GM23338 (cell line): ENCODE measurements at regions not wholly inside any gene's neighbourhood (a gene's known extent, or its start where the extent isn't known, plus 50 kb on each side); places are given as distances from the start of the nearest gene placed in this dataset.

Source experiments
- ATAC-seq: fragments of 200-7000 bp; cut with Tn5 transposase; 3 replicates; pipeline ENCODE4 v1.9.1; 2020
- DNase-seq: peaks from one replicate; pipeline ENCODE4 v3.0.0-alpha.2; 2015; ENCODE audit warnings: low spot score
- H2AFZ ChIP-seq: fragments of 200-600 bp; sonication (generic); 2 replicates; pipeline ENCODE4 v1.8.0; 2016; ENCODE audit warnings: antibody characterized with exemption, mild to moderate bottlenecking, moderate library complexity
- H3F3A ChIP-seq: fragments of 200-600 bp; sonication (generic); replicated peaks from 2 replicates; pipeline ENCODE4 v1.8.0; 2017; ENCODE audit warnings: antibody characterized with exemption, mixed run types, low read depth
- H3K27ac ChIP-seq: fragments of 200-600 bp; sonication (generic); 2 replicates; pipeline ENCODE4 v1.6.1; 2016; ENCODE audit warnings: low read depth
- H3K27me3 ChIP-seq: fragments of 200-600 bp; sonication (generic); 2 replicates; pipeline ENCODE4 v1.8.0; 2016; ENCODE audit warnings: mild to moderate bottlenecking, mixed run types, moderate library complexity; ENCODE audit not compliant: insufficient read depth
- H3K36me3 ChIP-seq: fragments of 200-600 bp; sonication (generic); 2 replicates; pipeline ENCODE4 v1.8.0; 2016; ENCODE audit warnings: mild to moderate bottlenecking; ENCODE audit not compliant: insufficient read depth
- H3K4me1 ChIP-seq: fragments of 200-600 bp; sonication (generic); 2 replicates; pipeline ENCODE4 v1.8.0; 2016; ENCODE audit warnings: mild to moderate bottlenecking, moderate library complexity; ENCODE audit not compliant: insufficient read depth
- H3K4me2 ChIP-seq: fragments of 200-600 bp; sonication (generic); 2 replicates; pipeline ENCODE4 v1.7.1; 2017; ENCODE audit warnings: mixed run types
- H3K4me3 ChIP-seq: fragments of 200-600 bp; sonication (generic); 2 replicates; pipeline ENCODE4 v1.6.1; 2016; ENCODE audit warnings: mixed run types
- H3K79me2 ChIP-seq: fragments of 200-600 bp; sonication (generic); replicated peaks from 2 replicates; pipeline ENCODE4 v1.8.0; 2017; ENCODE audit warnings: mild to moderate bottlenecking; ENCODE audit not compliant: insufficient read depth
- H3K9me2 ChIP-seq: fragments of 200-600 bp; sonication (generic); 2 replicates; pipeline ENCODE4 v1.8.0; 2017; ENCODE audit not compliant: insufficient read depth
- H4K20me1 ChIP-seq: fragments of 200-600 bp; sonication (generic); replicated peaks from 2 replicates; pipeline ENCODE4 v1.8.0; 2017; ENCODE audit warnings: mild to moderate bottlenecking; ENCODE audit not compliant: insufficient read depth
- H3K27ac Mint-ChIP-seq: 2 replicates; pipeline ENCODE4 v1.8.0; 2020; ENCODE audit warnings: inconsistent platforms, mild to moderate bottlenecking, moderate library complexity, mixed read lengths
- H3K27me3 Mint-ChIP-seq: 3 replicates; pipeline ENCODE4 v1.8.0; 2022; ENCODE audit warnings: low read depth, mild to moderate bottlenecking, moderate library complexity, mixed read lengths, inconsistent platforms; ENCODE audit not compliant: insufficient read depth, poor library complexity
- H3K36me3 Mint-ChIP-seq: 3 replicates; pipeline ENCODE4 v1.8.0; 2021; ENCODE audit warnings: low read depth, mild to moderate bottlenecking, inconsistent platforms, moderate library complexity, mixed read lengths
- H3K4me1 Mint-ChIP-seq: 3 replicates; pipeline ENCODE4 v1.8.0; 2020; ENCODE audit warnings: mild to moderate bottlenecking, inconsistent platforms, mixed read lengths
- H3K4me3 Mint-ChIP-seq: 3 replicates; pipeline ENCODE4 v1.8.0; 2021; ENCODE audit warnings: moderate library complexity, mild to moderate bottlenecking, inconsistent platforms, mixed read lengths
- H3K9me3 Mint-ChIP-seq: 3 replicates; pipeline ENCODE4 v1.8.0; 2020; ENCODE audit warnings: moderate library complexity, mild to moderate bottlenecking, inconsistent platforms, mixed read lengths
- CREB1 ChIP-seq: fragments of 250-450 bp; sonication (Bioruptor Pico); IDR thresholded peaks from 2 replicates; pipeline ENCODE4 v1.5.0; 2020; ENCODE audit warnings: low read depth, mild to moderate bottlenecking, moderate library complexity
- EZH2 ChIP-seq: fragments of 200-600 bp; sonication (generic); IDR thresholded peaks from one replicate; pipeline ENCODE4 v1.8.0; 2017; ENCODE audit warnings: antibody characterized with exemption, mild to moderate bottlenecking, low read depth; ENCODE audit not compliant: unreplicated experiment
- EZH2phosphoT487 ChIP-seq: fragments of 200-600 bp; sonication (generic); IDR thresholded peaks from one replicate; pipeline ENCODE4 v1.8.1; 2018; ENCODE audit warnings: antibody characterized with exemption; ENCODE audit not compliant: unreplicated experiment
- JUNB ChIP-seq: IDR thresholded peaks from one replicate; pipeline ENCODE4 v1.6.1; 2016; ENCODE audit warnings: antibody characterized with exemption; ENCODE audit not compliant: unreplicated experiment
- NANOG ChIP-seq: IDR thresholded peaks from 2 replicates; pipeline ENCODE4 v1.6.1; 2016; ENCODE audit warnings: antibody characterized with exemption, borderline replicate concordance
- POLR2AphosphoS5 ChIP-seq: IDR thresholded peaks from 2 replicates; pipeline ENCODE4 v1.6.1; 2016; ENCODE audit warnings: antibody characterized with exemption, low read depth
- STAT1 ChIP-seq: IDR thresholded peaks from one replicate; pipeline ENCODE4 v1.6.1; 2016; ENCODE audit warnings: antibody characterized with exemption; ENCODE audit not compliant: unreplicated experiment
- ZNF114 ChIP-seq: fragments of 250-450 bp; sonication (Bioruptor Pico); IDR thresholded peaks from 2 replicates; pipeline ENCODE4 v1.5.0; 2020; ENCODE audit warnings: mild to moderate bottlenecking, moderate library complexity
- ZNF331 ChIP-seq: fragments of 250-450 bp; sonication (Bioruptor Pico); IDR thresholded peaks from 2 replicates; pipeline ENCODE4 v1.5.0; 2020; ENCODE audit warnings: low read depth, mild to moderate bottlenecking, moderate library complexity
- TF ChIP-seq, protein P1 (sequence below): IDR thresholded peaks from 2 replicates; pipeline ENCODE4 v1.6.1; 2016; ENCODE audit warnings: antibody characterized with exemption
- TF ChIP-seq, protein P2 (sequence below): IDR thresholded peaks from one replicate; pipeline ENCODE4 v1.6.1; 2018; ENCODE audit warnings: antibody characterized with exemption; ENCODE audit not compliant: unreplicated experiment
- TF ChIP-seq, protein P3 (sequence below), 2 experiments: fragments of 200-600 bp in 1 of 2; sonication (generic) in 1 of 2; conservative IDR thresholded peaks; 2 replicates each; pipeline versions ENCODE4 v1.5.1 to v1.6.1; 2016 to 2017; ENCODE audit warnings: antibody characterized with exemption in 2 of 2, low read depth in 2 of 2, mild to moderate bottlenecking in 2 of 2, moderate library complexity in 1 of 2
- TF ChIP-seq, protein P4 (sequence below): fragments of 250-450 bp; sonication (Bioruptor Pico); IDR thresholded peaks from 2 replicates; pipeline ENCODE4 v1.5.0; 2020; ENCODE audit warnings: mild to moderate bottlenecking, moderate library complexity

DNA sequence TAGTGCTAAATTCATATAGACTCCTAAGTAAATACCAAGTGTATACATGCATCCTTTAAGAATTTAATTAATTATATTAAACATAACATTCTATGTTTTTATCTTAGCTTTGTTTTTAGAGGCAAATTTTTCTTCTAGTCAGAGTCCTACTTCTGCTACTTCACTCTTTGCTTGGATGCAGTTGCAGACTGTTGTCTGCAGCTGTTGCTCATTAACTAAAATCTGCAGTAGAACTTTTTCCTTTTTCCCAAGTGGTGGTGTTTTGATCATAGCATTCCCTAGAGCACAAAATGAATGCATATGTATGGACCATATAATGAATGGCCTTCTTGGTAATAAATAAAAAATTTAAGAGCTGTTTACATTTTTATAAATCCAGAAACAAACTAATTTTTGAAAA lies 198.3 kb downstream of the CASP12 start:
- no peak overlapping the region for H2AFZ ChIP-seq
- no peak overlapping the region for H3K4me2 ChIP-seq
- no peak for DNase-seq

More for the DNA sequence above, 198.3 kb downstream of the CASP12 start:
- H3K79me2 ChIP-seq, result no peaks in the 10 kb centered on the region
- no peaks in the 10 kb centered on the region for H3K9me2 ChIP-seq
- peaks cover 9% of the 10 kb centered on the region for H3K4me1 ChIP-seq
- Mint-ChIP-seq H3K4me1 (peaks cover 7% of the 10 kb centered on the region), H3K27me3 (no peaks in the 10 kb centered on the region), H3K9me3 (no peaks in the 10 kb centered on the region), H3K27ac (no peak overlapping the region), H3K4me3 (no peak overlapping the region), H3K36me3 (no peaks in the 10 kb centered on the region)
- H3K27ac ChIP-seq, result no peak overlapping the region
- no peak overlapping the region for H3K4me3 ChIP-seq
- H3K27me3 ChIP-seq, result no peaks in the 10 kb centered on the region
- ATAC-seq, result no peak
- H3F3A ChIP-seq, result no peaks in the 10 kb centered on the region
- TF ChIP-seq POLR2AphosphoS5 (no peak), EZH2phosphoT487 (no peak), STAT1 (no peak), ZNF114 (CRISPR knock-in tag) (no peak), NANOG (no peak), EZH2 (no peak), CREB1 (CRISPR knock-in tag) (no peak), ZNF331 (CRISPR knock-in tag) (no peak), JUNB (no peak)
- TF ChIP-seq, protein P1, sequence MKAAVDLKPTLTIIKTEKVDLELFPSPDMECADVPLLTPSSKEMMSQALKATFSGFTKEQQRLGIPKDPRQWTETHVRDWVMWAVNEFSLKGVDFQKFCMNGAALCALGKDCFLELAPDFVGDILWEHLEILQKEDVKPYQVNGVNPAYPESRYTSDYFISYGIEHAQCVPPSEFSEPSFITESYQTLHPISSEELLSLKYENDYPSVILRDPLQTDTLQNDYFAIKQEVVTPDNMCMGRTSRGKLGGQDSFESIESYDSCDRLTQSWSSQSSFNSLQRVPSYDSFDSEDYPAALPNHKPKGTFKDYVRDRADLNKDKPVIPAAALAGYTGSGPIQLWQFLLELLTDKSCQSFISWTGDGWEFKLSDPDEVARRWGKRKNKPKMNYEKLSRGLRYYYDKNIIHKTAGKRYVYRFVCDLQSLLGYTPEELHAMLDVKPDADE, result no peak
- TF ChIP-seq, protein P2, sequence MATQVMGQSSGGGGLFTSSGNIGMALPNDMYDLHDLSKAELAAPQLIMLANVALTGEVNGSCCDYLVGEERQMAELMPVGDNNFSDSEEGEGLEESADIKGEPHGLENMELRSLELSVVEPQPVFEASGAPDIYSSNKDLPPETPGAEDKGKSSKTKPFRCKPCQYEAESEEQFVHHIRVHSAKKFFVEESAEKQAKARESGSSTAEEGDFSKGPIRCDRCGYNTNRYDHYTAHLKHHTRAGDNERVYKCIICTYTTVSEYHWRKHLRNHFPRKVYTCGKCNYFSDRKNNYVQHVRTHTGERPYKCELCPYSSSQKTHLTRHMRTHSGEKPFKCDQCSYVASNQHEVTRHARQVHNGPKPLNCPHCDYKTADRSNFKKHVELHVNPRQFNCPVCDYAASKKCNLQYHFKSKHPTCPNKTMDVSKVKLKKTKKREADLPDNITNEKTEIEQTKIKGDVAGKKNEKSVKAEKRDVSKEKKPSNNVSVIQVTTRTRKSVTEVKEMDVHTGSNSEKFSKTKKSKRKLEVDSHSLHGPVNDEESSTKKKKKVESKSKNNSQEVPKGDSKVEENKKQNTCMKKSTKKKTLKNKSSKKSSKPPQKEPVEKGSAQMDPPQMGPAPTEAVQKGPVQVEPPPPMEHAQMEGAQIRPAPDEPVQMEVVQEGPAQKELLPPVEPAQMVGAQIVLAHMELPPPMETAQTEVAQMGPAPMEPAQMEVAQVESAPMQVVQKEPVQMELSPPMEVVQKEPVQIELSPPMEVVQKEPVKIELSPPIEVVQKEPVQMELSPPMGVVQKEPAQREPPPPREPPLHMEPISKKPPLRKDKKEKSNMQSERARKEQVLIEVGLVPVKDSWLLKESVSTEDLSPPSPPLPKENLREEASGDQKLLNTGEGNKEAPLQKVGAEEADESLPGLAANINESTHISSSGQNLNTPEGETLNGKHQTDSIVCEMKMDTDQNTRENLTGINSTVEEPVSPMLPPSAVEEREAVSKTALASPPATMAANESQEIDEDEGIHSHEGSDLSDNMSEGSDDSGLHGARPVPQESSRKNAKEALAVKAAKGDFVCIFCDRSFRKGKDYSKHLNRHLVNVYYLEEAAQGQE, result no peak
- TF ChIP-seq, protein P3, sequence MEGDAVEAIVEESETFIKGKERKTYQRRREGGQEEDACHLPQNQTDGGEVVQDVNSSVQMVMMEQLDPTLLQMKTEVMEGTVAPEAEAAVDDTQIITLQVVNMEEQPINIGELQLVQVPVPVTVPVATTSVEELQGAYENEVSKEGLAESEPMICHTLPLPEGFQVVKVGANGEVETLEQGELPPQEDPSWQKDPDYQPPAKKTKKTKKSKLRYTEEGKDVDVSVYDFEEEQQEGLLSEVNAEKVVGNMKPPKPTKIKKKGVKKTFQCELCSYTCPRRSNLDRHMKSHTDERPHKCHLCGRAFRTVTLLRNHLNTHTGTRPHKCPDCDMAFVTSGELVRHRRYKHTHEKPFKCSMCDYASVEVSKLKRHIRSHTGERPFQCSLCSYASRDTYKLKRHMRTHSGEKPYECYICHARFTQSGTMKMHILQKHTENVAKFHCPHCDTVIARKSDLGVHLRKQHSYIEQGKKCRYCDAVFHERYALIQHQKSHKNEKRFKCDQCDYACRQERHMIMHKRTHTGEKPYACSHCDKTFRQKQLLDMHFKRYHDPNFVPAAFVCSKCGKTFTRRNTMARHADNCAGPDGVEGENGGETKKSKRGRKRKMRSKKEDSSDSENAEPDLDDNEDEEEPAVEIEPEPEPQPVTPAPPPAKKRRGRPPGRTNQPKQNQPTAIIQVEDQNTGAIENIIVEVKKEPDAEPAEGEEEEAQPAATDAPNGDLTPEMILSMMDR (conservative IDR thresholded peaks at IDR 0.05; ENCODE audit: low read depth in 2 of 2), result no peak
- TF ChIP-seq, protein P4, sequence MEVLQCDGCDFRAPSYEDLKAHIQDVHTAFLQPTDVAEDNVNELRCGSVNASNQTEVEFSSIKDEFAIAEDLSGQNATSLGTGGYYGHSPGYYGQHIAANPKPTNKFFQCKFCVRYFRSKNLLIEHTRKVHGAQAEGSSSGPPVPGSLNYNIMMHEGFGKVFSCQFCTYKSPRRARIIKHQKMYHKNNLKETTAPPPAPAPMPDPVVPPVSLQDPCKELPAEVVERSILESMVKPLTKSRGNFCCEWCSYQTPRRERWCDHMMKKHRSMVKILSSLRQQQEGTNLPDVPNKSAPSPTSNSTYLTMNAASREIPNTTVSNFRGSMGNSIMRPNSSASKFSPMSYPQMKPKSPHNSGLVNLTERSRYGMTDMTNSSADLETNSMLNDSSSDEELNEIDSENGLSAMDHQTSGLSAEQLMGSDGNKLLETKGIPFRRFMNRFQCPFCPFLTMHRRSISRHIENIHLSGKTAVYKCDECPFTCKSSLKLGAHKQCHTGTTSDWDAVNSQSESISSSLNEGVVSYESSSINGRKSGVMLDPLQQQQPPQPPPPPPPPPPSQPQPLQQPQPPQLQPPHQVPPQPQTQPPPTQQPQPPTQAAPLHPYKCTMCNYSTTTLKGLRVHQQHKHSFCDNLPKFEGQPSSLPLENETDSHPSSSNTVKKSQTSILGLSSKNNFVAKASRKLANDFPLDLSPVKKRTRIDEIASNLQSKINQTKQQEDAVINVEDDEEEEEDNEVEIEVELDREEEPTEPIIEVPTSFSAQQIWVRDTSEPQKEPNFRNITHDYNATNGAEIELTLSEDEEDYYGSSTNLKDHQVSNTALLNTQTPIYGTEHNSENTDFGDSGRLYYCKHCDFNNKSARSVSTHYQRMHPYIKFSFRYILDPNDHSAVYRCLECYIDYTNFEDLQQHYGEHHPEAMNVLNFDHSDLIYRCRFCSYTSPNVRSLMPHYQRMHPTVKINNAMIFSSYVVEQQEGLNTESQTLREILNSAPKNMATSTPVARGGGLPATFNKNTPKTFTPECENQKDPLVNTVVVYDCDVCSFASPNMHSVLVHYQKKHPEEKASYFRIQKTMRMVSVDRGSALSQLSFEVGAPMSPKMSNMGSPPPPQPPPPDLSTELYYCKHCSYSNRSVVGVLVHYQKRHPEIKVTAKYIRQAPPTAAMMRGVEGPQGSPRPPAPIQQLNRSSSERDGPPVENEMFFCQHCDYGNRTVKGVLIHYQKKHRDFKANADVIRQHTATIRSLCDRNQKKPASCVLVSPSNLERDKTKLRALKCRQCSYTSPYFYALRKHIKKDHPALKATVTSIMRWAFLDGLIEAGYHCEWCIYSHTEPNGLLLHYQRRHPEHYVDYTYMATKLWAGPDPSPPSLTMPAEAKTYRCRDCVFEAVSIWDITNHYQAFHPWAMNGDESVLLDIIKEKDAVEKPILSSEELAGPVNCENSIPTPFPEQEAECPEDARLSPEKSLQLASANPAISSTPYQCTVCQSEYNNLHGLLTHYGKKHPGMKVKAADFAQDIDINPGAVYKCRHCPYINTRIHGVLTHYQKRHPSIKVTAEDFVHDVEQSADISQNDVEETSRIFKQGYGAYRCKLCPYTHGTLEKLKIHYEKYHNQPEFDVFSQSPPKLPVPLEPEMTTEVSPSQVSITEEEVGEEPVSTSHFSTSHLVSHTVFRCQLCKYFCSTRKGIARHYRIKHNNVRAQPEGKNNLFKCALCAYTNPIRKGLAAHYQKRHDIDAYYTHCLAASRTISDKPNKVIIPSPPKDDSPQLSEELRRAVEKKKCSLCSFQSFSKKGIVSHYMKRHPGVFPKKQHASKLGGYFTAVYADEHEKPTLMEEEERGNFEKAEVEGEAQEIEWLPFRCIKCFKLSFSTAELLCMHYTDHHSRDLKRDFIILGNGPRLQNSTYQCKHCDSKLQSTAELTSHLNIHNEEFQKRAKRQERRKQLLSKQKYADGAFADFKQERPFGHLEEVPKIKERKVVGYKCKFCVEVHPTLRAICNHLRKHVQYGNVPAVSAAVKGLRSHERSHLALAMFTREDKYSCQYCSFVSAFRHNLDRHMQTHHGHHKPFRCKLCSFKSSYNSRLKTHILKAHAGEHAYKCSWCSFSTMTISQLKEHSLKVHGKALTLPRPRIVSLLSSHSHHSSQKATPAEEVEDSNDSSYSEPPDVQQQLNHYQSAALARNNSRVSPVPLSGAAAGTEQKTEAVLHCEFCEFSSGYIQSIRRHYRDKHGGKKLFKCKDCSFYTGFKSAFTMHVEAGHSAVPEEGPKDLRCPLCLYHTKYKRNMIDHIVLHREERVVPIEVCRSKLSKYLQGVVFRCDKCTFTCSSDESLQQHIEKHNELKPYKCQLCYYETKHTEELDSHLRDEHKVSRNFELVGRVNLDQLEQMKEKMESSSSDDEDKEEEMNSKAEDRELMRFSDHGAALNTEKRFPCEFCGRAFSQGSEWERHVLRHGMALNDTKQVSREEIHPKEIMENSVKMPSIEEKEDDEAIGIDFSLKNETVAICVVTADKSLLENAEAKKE, result no peak
- H4K20me1 ChIP-seq, result no peaks in the 10 kb centered on the region
- H3K36me3 ChIP-seq, result no peaks in the 10 kb centered on the region
